Stimulated activated CD8-positive, alpha-beta memory T cell treated with anti-CD3 and anti-CD28 coated beads, Interleukin-12 subunit alpha, Interleukin-12 subunit beta, amount 100 ng/mL, for 1 hour (primary cell): ENCODE measurements at regions not wholly inside any gene's neighbourhood (a gene's known extent, or its start where the extent isn't known, plus 50 kb on each side); places are given as distances from the start of the nearest gene placed in this dataset.

Experiments
- DNase-seq: peaks from one replicate; pipeline ENCODE4 v3.0.0-alpha.2; 2020; ENCODE audit warnings: low read depth

DNA sequence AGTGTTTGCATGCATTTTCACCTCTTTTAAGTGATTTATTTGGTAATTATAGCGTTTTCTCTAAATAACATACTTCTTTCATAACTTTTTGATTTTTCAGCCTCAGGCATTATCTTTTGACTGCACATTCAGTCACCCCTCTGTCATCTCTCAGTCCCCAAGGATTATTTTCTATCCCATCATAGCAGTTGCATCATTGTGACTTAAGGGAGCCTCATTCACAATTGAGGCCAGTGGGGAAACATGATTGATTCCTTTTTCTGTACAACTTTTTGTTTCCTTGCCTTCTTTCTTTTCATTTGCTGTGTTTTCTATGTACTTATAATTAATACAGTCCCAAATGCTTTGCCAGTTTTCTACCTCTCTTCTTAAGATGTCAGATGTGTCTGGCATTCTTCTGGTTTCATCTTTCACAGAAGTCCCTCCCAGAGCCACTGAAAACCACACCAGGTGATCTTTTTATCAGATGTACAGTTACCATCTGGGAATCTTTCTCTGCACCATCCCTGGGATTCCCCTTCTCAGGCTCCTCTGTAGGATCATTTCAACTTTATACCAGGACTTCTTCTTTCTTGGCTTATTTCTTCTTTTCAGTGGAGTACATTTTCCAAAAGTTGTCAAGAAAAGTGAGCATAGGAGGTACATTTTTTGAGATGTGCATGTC is 151.4 kb downstream of the RAP2B start:
- no peak for DNase-seq

DNA sequence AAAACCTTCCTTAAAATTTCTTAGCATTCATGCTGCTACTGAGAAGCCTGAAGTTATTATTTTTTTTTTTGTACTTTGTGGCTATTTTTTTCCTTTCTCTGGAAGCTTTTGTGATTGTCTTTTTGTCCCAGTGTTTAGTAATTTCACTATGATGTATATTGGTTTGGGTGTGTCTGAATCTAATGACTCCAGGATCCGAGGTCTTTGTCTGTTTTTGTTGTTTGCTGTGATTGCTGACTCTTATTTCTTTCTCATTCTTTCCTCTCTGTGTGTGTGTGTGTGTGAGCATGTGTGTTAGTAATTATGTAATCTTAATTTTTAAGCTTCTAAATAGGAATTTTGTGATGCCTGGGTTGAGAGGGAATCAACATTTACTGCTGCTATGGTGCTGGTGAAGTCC is 152.0 kb downstream of the RAP2B start:
- DNase-seq, result no peak

GRCh38 chr3:153315781-153316180 is 153.8 kb downstream of the RAP2B start:
- DNase-seq, result no peak

- DNase-seq, result no peak
These were observed 157.9 kb downstream of the RAP2B start for GRCh38 chr3:153319705-153320554.

GRCh38 chr3:153320585-153321128 is 158.6 kb downstream of the RAP2B start:
- no peak for DNase-seq

GRCh38 chr3:153328690-153329089 is 166.7 kb downstream of the RAP2B start:
- DNase-seq, result no peak

- DNase-seq, result no peak
These were observed 168.9 kb downstream of the RAP2B start for GRCh38 chr3:153330901-153331300.

- no peak for DNase-seq
These were observed 169.7 kb downstream of the RAP2B start for GRCh38 chr3:153331676-153332075.

DNA sequence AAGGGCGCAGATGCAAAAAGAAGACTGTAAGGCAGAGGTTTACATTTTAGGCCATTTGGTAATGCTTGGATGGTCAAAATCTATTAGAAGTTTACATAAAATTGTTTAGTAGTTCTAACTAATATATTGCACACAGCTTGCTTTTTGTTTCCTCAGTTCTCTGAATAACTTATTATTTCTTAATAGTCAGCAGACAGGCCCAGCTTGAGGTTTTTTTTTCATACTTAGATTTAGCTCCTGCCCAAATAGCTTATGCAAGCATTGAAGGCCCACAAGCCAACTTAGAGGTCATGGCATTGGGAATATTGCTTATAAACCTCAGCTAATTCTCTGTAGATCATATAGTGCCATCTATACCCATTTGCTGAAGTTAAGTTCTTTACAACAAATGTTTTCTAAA is 172.5 kb downstream of the RAP2B start:
- no peak for DNase-seq

- no peak for DNase-seq
These were observed 175.3 kb downstream of the RAP2B start for GRCh38 chr3:153337369-153337768.

DNA sequence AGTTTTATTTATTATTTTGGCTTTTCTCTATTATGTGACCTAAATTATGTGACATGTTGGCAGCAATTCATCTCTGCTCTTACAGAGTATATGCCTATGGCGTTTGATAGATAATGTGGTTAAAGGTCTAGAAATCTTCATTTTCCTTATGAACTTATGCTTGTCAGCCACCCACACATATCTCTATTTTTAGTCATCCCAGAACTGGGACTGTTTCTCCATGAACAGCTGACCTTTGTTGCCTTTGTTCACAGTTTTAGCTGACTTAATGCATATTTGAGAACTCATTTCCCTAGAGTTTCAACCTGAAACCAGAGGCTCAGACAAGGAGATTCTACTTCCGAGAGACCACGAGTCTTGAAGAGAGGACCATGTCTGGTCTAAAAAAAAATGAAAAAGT is 176.5 kb downstream of the RAP2B start:
- no peak for DNase-seq

GRCh38 chr3:153339065-153339464 is 177.0 kb downstream of the RAP2B start:
- no peak for DNase-seq

DNA sequence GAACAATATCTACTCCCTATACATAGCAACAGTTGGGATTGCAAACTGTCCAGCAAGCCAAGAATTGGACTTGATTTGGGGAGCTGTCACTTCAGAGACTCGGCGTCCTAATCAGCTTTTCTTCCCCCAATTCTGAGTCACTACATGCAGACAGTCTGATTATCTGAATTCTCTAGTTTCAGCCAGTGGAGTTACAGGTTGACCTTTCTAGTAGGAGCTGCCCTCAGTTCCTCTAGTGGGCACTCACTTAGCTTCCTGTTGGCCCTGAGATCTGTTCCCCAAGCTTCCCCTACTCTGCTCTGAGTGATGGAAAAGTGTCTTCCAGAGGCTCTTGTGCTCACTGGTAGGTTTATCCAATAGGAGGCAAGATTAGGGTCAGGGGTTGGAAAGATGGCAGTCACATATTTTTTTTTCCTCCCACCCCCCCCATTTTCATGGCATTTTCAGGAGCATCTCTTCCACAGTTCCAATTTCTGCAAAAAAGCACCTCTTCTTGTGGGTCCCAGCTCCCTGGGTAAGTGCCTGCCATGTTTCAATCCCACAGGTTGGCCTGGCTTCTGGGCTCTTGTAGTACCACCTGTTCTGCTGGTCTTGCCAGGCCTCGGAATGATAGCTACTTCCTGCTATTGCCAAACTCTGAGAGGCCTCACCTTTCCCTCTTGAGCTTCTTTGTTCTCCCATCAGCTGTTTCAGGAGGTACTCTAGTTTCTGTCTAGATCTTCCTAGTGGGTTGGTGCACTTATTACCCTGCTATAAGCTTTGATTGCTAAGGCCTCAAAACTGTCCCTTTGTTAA is 182.2 kb downstream of the RAP2B start:
- DNase-seq, result no peak

DNA sequence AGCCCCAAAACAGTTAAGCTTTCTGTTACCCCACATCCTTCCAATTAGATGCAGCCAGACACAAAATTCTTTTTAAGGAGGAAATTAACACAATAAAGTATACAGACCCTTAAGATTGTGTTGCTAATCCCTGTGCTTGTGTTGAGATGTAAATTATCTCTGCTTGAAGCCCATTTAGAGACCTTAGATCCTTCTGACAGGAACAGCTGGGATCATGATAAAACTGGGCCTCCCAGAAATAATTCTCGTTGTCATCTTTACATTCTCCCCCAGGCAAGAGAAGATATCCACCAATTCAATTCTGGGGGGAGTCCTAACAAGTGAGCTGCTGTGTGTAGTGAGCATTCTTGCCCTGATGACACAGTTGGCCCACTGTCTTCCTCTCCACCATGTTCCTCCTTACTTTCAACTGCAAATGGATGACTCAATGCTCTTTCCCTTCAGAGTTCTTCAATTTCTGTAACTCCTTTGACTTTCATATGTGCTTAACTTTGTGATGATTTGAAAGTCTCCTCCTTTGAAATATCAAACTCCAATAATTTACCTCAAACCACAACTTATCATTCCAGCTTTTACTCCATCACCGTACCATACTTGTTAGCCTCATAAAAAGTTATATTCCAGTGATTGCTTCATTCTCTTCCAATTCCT is 186.6 kb downstream of the RAP2B start:
- no peak for DNase-seq

DNA sequence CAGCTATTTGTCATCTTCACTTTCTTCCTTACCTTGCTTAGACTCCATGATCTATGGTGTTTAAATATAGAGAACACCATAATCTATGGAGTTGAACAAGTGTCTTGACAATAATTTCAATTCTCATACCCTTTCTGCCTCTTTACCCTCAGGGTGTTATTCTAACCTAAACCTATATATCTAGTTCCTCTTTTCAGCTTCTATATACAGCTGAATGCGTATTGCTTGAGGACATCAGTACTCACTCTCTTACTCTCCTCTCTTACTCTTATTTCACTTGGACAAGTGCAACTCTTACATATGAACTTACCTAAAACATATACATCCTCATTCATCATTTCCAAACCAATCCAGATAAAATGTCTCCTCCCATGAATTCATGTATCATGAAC is 187.1 kb downstream of the RAP2B start:
- DNase-seq, result no peak

GRCh38 chr3:153350420-153350819 is 188.4 kb downstream of the RAP2B start:
- DNase-seq, result no peak

- DNase-seq, result no peak
These were observed 192.6 kb downstream of the RAP2B start for GRCh38 chr3:153354641-153355040.

DNA sequence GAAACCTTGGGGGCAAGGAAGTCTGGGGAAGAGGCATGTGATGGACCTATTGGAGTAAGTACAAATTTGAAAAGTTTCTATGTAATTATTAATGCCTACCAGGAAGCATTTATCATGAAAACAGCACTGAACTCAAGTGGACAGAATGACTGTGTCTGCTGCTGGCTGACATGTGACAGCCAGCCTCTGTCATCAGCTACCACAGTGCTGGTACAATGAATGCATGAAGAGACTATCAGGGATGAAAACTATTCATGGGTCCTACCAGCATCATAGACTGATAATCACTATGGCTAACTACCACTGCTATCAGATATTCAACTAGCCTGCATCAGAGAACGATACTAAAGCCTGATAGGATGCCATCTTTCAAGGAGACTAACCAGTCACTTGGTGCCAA is 193.5 kb downstream of the RAP2B start:
- no peak for DNase-seq

DNA sequence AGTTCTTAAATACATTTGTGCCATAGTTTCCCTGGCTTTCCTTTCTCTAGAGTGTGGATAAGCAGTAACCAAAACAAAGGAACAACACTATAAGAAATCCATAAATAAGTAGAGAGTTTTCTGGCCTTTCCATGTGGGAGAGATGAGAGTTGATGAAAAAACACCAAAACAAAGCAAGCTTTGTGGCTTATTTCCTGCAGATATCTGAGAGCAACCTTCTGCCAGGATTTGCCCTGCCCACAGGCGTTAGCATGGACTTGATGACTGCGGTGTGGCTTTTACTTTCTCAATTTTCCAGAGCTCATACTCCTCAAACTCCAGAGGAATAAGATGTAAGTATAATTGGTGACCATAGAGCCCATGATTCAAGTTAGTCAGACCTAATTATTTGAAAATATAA is 194.9 kb downstream of the RAP2B start:
- DNase-seq, result no peak

GRCh38 chr3:153357436-153357835 is 195.4 kb downstream of the RAP2B start:
- DNase-seq, result no peak

DNA sequence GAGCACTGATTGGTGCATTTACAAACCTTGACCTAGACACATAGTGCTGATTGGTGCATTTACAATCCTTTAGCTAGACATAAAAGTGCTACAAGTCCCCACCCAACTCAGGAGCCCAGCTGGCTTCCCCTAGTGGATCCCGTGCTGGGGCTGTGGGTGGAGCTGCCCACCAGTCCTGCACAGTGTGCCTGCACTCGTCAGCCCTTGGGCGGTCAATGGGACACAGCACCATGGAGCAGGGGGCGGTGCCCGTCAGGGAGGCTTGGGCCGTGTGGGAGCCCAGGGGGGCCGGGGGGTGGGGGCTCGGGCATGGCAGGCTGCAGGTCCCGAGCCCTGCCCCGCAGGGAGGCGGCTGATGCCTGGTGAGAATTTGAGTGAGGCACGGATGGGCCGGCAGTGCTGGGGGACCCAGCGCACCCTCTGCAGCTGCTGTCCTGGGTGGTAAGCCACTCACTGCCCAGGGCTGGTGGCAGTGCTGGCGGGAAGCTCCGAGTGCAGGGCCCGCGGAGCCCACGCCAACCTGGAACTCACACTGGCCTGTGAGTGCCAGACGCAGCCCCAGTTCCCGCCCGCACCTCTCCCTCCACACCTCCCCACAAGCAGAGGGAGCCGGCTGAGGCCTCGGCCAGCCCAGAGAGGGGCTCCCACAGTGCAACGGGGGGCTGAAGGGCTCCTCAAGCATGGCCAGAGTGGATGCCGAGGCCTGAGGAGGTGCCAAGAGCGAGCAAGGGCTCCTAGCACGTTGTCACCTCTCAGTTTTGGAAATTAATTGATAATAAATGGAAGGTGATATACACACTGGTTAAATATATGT is 207.7 kb downstream of the RAP2B start:
- DNase-seq, result no peak
